NCI-H82 treated with DMSO at 0.1 percent for 48 hours (cell line): ENCODE measurements at regions not wholly inside any gene's neighbourhood (a gene's known extent, or its start where the extent isn't known, plus 50 kb on each side); places are given as distances from the start of the nearest gene placed in this dataset.

Source experiments
- DNase-seq: peaks from one replicate; lab custom pipeline; 2025; ENCODE audit not compliant: unreplicated experiment; lab: John Stamatoyannopoulos, UW

DNA sequence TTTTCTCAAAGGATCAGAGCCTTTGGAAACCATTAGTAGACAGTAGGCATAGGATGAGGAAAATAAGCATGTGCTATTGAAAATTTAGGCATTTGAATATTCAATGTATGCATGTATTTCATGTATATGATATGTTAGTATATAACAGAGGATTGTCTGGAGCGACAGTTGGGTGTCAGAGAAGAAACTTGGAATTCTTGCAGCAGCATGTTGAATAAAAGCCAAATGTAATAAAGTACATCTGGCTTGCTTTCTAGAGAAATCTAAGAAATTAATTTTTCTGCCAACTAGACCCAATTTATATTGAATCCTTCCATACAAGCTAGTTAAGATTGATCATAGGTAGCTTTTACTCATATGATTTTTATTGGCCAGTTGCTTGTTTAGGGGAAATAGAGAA, 578.8 kb downstream of the CDH11 start:
- DNase-seq, result no peak

DNA sequence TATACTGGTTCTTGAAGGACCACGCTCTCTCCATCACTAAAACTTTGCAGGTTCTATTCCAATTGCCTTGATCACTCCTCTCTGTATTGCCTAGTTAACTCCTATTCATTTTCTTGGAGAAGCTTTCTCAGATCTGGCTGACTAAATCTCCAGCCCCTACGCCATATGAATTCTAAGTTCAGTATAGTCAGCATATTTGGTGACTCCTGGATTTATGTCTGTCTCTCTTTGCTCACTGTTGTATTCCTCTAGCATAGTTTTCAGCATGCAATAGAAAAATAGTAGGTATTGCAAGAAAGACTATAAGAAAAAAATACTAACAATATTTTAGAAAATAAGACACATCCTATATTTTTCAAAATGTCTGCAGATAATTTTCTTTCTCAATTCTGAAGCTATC, 579.7 kb downstream of the CDH11 start:
- DNase-seq, result no peak

DNA sequence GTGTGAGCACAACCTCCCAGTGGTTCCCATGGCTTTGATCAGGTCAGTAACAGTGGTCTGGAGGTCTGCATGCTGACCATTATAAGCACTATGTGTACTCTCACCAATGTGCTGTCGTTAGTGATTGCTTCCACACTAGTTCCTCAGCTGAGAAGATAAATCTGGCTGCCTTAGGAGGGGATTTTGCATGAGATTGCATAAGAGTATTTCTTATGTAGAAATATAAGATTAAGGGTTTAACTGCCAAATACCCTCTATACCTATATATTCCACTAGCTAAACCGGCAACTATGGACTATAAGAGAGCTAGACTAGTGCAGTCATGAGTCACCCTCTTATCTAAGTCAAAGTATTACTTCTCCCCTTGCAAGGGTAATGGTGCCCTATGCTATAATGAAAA, 580.2 kb downstream of the CDH11 start:
- no peak for DNase-seq

DNA sequence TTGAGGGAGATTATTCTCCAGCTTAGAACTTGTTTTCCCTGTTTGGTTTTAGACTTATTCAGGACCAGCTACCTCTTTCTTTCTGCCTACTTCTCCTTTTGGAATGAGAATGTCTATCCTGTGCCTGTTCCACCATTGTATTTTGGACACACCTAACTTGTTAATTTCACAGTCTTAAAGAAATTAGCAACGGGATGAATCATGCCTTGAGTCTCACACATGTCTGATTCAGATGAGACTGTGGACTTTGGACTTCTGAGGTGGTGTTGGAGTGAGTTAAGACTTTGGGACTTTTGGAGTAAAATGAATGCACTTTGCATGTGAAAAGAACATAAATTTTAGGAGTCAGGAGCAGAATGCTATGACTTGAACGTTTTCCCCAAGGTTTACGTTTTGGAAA, 581.4 kb downstream of the CDH11 start:
- no peak for DNase-seq

DNA sequence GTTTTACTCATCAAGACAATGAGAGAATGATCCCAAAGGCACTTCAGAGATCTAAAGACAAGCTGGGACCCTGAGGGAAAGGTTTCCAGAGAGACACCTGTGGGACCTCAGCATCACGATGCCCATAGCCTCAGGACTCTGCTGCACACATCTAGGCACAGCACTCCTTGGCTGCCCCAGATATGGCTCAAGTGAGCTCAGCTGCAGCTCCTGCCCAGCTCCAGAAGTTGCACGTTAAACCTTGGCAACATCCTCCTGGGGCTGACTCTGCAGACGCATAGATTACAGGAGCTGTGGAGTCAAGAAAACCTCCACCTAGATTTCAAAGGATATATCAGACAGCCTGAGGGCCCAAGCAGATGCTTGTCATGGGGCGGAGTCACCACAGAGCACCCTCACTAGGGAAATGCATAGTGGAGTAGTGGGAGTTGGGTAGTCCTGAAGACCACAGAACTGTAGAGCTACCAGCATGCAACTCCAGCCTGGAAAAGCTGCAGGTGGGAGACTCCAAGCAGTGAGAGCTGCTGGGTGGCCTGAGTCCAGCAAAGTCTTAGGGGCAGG, 582.0 kb downstream of the CDH11 start:
- DNase-seq, result no peak

DNA sequence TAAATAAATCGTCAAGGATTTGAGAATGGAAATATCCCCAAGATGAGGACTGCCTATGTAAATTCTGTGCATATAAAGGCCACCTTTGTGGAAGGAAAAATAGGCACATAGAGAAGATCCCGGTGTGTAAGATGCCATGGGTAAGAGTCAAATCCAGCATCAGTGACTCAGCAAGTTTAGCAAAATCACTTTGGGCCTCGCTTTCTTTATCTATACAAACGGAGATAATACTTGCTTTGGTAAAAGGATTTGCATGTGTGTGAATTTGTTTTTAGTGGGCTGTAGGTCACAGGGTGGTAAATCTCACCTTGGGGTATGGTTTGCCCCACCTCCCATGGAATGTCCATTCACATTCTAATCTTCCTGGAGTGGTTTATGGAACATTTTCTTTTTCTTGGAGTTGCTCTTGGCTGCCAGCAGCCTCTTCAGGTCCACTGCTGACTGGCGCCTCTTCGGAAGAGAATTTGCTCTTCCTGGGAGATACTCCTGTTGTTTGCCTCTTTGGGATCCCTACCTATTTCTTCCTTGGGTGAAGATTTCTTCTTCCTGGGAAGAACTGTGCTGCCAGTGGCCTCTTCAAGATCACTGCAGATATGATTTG, 587.6 kb downstream of the CDH11 start:
- DNase-seq, result no peak

GRCh38 chr16:64532691-64533090, 589.2 kb downstream of the CDH11 start:
- DNase-seq, result no peak

DNA sequence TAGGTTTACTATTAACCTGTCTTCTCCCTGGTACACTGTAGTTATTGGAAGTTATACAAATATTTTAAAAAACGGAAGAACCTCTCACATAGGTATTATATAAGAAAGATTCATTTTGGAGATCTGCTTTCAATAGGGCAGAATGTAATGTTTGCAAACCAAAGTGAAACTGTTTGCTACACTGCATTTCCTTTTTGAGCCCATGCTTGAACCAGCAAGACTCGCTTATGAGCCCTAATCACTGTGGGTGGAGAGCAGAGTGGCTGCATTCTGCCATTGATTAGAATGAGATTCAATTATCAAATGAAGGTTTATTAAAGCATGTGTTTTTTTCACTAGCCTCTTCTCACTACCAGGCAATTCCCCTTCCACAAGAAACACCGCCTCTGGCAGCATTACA, 589.7 kb downstream of the CDH11 start:
- DNase-seq, result no peak

DNA sequence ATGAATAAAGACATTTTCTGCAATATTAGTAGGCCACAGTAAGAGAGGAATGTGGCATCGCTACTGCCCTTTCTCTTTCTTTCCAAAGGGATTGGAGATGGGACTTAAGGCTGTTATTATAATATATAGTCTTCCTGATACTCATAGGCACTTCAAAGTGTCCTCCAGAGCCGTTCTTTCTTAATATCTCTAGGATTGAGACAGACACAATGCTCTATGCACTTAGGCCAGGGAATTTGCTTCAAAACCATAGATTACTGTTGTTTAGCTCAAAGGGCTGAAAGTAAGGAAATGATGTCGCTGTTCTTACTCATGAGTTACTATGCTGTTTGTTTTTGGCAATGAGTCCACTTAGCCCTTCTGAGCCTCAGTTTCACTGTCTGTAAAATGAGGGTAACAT, 590.5 kb downstream of the CDH11 start:
- DNase-seq, result no peak

DNA sequence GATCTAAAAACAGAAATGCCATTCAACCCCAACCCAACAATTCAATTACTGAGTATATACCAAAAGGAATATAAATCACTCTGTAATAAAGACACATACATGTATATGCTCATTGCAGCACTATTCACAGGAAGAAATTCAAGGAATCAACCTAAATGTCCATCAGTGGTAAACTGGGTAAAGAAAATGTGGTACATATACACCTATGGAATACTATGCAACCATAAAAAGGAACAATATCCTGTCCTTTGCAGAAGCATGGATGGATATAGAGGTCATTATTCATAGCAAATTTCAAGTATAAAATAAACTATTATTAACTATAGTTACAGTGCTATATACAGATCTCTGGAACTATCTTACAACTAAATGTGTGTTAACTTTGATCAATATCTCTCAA, 599.3 kb downstream of the CDH11 start:
- no peak for DNase-seq

DNA sequence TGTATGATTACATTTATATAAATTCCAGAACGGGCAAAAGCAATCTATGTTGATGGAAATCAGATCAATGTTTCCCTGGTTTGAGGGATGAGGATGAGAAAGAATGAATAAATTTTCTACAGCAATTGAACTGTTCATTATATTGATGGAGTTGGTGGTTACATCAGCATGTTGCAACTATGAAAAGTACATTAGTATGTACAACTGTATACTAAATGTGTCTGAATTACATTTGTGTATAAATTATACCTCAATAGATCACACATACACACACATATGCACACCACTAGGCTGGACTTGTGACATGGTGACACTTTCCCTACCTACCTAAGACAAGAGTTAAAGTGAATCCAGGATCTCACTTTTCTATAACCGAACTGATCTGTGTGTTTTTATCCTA, 608.0 kb downstream of the CDH11 start:
- no peak for DNase-seq

DNA sequence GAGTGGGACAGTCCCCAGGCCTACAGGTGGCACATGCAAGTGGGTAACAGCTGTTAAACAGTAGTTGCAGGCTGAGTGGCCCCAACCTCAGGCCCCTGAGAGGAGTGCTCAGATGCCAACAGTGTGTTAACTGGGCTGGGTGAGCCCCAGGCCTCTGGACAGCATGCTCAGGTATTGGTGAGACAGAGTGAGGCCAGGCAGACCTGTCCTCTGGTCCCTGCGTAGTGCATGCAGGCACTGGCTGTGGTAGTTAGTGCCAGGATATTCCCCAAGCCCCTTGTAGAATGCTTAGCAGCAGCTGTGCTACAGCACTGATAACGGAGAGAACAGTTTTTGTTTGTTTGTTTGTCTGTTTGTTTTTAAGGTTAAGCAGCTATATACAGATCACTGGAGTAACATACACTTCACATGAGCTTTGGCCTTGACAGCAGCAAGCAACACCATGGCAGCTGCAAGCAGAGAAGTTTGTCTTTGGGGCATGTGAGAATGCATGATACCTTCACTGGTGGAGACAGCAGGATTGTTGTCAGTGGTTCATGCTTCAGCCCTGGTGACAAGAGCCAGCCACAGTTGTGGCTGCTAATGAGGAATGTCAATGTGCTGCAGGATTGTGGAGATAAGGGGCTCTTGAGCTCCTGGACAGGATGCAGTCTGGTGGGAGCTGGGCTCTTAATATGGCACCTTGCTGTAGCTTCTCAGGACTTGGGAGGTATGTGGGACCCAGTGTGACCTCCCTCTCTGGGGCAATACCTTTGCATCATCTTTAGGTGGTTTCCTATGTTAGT, 614.4 kb downstream of the CDH11 start:
- no peak for DNase-seq

DNA sequence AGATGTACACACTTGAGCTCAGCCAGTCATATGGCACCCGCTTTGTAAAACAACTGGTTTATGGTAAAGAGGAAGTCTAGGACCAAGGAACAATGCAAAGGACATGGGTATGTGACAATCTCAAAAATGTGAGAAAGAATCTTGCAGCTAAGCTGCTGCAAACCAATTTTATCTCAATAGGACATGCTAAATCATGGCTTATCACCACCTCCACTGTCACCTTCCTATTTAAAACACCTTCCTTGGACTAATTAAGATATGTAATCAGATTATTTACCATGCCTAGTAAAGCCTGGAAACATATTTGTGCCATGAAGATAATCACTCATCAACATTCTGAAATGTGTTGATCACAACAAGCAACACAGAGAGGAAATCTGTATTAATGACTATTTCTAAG, 622.7 kb downstream of the CDH11 start:
- no peak for DNase-seq

- no peak for DNase-seq
Measured at GRCh38 chr16:64498363-64498762, 623.5 kb downstream of the CDH11 start.

GRCh38 chr16:64493709-64494108, 628.2 kb downstream of the CDH11 start:
- no peak for DNase-seq

DNA sequence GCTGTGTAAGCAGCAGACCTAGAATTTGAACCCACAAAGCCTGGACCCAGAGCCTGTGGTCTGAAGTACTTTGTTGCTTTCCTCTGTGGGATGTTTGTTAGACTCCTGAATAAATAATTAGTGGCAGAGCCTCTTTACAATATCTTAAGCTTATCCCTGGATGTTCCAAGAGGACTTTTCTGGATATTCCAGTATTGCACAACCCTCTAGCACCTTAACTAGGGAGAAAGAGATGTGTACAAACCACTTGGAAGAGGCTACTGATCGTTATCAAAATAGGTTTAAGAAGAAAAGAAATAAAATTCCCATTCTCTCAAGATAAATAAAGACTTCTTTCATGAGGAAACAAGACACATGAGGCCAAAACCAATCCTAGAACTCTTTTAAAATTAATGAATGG, 632.4 kb downstream of the CDH11 start:
- DNase-seq, result no peak

- DNase-seq, result no peak
Measured at GRCh38 chr16:64486561-64486960, 635.3 kb downstream of the CDH11 start.

DNA sequence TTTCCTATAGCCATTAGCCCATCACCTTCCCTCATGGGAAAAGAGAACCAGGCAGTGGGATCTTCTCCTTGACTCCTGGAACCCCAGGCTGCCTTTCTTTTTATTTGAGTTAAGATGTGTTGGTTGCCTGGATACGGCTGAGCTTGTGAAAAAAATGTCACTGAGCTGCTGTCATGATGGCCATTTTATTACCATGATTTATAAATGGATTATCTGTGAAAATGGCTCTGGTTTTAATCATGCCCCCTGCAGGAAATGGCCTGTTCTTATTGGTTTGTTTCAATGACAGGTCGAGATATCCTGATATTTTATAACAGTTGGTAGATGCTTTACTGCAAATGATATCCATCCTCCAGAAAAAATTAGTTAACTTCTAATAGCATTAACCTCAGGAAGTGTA, 640.4 kb downstream of the CDH11 start:
- DNase-seq, result no peak

DNA sequence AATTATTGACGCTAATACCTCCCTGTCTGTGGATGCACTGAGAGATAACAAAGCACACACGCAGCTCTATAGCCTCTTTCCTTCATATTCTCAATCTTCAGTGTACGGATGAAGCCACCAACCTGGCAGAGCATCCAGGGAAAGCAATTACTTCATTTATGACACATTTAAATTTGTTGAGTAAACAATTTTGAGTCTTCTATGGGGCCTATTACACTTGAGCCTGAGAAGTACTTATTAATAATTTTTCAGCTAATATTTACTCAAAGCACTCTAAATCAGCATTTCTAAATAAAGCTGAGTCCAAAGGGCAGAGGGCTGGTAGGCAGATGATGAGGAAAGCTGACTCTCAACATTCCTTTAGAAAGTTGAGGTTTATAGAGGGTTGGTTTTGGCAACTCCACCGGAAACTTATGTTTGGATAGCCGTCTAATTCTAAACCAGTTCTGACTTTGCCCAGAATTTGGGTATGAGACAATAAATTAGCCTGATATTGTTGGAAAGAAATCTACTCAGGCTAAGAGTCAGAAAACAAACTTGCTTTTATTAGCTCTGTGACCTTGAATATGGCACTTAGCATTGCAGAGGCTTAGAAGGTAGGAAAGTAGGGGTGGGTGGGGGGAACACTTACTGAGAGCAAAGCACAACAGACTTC, 643.5 kb downstream of the CDH11 start:
- no peak for DNase-seq

- DNase-seq, result no peak
Measured at GRCh38 chr16:64475627-64476351, 646.1 kb downstream of the CDH11 start.

GRCh38 chr16:64470916-64471315, 650.9 kb downstream of the CDH11 start:
- DNase-seq, result no peak
